ENCODE measurements at regions not wholly inside any gene's neighbourhood (a gene's known extent, or its start where the extent isn't known, plus 50 kb on each side); places are given as distances from the start of the nearest gene placed in this dataset.
"Not testable (repeated sequence)": the region's sequence is repeated elsewhere in the genome, so short reads cannot be mapped to it uniquely, and the experiment has no call there.

- peak; percentile 59 for DNase-seq
Observed at GRCh38 chrX:65821721-65822496, 154.5 kb downstream of the MSN start.

- not testable (repeated sequence) for DNase-seq
Observed at GRCh38 chrX:65819983-65820382, 152.5 kb downstream of the MSN start.

GRCh38 chrX:65813245-65813644, 145.8 kb downstream of the MSN start:
- DNase-seq = no peak

- DNase-seq = no peak
Observed at GRCh38 chrX:65811558-65812228, 144.2 kb downstream of the MSN start.
